Duodenal mucosa (tissue), 2 donors: ENCODE measurements at regions not wholly inside any gene's neighbourhood (a gene's known extent, or its start where the extent isn't known, plus 50 kb on each side); places are given as distances from the start of the nearest gene placed in this dataset.

Experiments
- H3K27ac ChIP-seq: one replicate; pipeline ENCODE4 v1.7.0; 2013; ENCODE audit warnings: low read depth, low read length
- H3K27me3 ChIP-seq, 2 donors: one replicate each; pipeline ENCODE4 v1.7.0; 2013; ENCODE audit warnings: low read length in 2 of 2, control low read depth in 1 of 2; ENCODE audit not compliant: insufficient read depth in 2 of 2, control insufficient read depth in 1 of 2
- H3K36me3 ChIP-seq, 2 donors: one replicate each; pipeline ENCODE4 v1.7.0; 2013; ENCODE audit warnings: low read length in 2 of 2, control low read depth in 1 of 2; ENCODE audit not compliant: insufficient read depth in 2 of 2, control insufficient read depth in 1 of 2
- H3K4me1 ChIP-seq, 2 donors: one replicate each; pipeline ENCODE4 v1.7.0; 2013; ENCODE audit warnings: low read length in 2 of 2, control low read depth in 1 of 2; ENCODE audit not compliant: insufficient read depth in 2 of 2, control insufficient read depth in 1 of 2
- H3K4me3 ChIP-seq, 2 donors: one replicate each; pipeline ENCODE4 v1.7.0; 2013; ENCODE audit warnings: low read length in 2 of 2, low read depth in 1 of 2
- H3K9ac ChIP-seq, 2 donors: one replicate each; pipeline ENCODE4 v1.7.0; 2013; ENCODE audit warnings: low read length in 2 of 2, low read depth in 1 of 2
- H3K9me3 ChIP-seq, 2 donors: one replicate each; pipeline ENCODE4 v1.7.0; 2013; ENCODE audit warnings: low read length in 2 of 2, control low read depth in 1 of 2; ENCODE audit not compliant: control insufficient read depth in 1 of 2

DNA sequence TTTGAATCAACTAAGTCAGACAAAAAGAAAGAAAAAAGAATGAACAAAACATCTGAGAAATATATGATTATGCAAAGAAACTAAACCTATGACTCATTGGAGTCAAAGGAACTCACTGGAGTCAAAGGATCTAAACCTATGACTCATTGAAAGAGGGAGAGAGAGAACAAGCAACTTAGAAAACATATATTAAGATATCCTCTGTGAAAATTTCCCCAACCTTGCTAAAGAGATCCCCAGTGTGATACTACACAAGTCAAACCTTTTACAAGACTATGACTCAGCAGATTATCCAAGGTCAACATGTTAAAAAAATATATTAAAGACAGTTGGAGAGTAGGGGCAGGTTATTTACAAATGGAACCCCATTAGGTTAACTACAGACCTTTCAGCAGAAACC, 1538.3 kb downstream of the NCAM2 start:
- peaks cover 13 to 19% of the 10 kb centered on the region in 2 donors for H3K9me3 ChIP-seq

DNA sequence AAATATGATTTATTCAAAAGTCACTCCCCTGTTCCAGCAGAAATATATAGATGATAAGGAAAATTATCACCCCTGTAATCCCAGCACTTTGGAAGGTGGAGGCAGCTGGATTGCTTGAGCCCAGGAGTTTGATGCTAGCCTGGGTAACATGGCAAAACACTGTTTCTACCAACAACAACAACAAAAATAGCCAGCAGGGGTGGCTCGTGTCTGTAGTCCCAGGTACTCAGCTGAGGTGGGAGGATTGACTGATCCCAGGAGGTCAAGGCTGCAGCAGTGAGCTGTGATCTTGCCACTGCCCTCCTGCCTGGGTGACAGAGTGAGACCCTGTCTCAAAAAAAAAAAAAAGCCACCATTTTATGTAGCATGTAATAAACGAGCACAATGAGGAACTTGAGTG, 1546.5 kb downstream of the NCAM2 start:
- Histone ChIP-seq H3K9ac (no peak overlapping the region), H3K4me3 (no peak overlapping the region), H3K4me1 (no peaks in the 10 kb centered on the region), H3K27me3 (no peaks in the 10 kb centered on the region), H3K27ac (no peak overlapping the region), H3K36me3 (no peaks in the 10 kb centered on the region), H3K9me3 (peaks cover 2 to 19% of the 10 kb centered on the region in 2 donors)

More for the DNA sequence above, 1538.3 kb downstream of the NCAM2 start:
- Histone ChIP-seq H3K27me3 (no peaks in the 10 kb centered on the region), H3K36me3 (no peaks in the 10 kb centered on the region), H3K4me1 (no peaks in the 10 kb centered on the region), H3K4me3 (no peak overlapping the region), H3K9ac (no peak overlapping the region), H3K27ac (no peak overlapping the region)

DNA sequence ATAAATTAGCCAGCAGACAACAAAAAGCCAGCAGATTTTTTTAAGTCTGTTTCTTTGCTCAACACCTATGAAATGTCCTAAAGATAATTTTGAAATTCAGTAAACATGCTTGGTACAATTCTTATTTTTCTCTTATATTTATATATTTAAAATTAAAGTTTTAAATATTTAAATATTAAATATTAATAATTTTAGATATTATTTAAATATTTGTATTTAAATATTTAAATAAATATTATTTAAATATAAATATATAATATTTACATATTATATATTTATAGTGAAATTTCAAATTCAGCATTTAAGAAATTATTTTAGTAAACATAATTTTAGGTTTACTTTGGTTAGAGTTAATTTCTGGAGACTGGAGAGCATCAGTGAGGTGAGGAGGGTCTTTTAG, 1554.2 kb downstream of the NCAM2 start:
- Histone ChIP-seq H3K27ac (no peak overlapping the region), H3K9ac (no peak overlapping the region), H3K27me3 (no peaks in the 10 kb centered on the region), H3K9me3 (peaks cover 0 to 2% of the 10 kb centered on the region in 2 donors), H3K4me3 (no peak overlapping the region), H3K4me1 (no peaks in the 10 kb centered on the region), H3K36me3 (no peaks in the 10 kb centered on the region)

DNA sequence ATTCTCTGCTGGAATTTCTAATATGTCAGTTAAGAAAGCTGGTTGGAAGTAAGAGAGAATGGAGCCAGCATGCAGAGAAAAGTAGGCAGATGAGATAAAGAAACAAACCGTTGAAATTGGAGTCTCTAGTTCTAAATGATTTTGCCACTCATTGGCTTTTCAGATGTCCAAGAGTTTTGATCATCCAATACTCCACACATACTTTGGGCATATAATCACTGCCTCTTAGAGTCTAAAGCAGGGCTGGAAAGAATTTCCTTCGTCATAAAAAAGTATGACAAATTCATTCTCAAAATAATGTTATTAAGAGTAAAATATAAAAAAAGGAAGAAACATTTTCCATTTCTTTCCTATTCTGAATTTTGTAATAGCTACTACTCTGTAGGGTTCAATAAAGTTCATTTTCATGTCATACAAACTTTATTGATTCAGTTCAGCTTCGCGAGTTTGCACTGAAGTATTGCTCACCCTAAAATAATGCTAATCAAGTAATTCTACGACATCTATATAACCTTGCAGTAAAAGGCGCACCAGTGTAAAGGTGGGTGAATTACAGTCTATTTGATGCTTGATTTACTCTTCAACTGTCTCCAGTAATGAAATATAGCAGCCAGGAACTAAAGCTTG, 1556.6 kb downstream of the NCAM2 start:
- Histone ChIP-seq H3K27me3 (no peaks in the 10 kb centered on the region), H3K27ac (no peak overlapping the region), H3K36me3 (no peaks in the 10 kb centered on the region), H3K4me1 (no peaks in the 10 kb centered on the region), H3K9ac (no peak overlapping the region), H3K4me3 (no peak overlapping the region), H3K9me3 (no peaks in the 10 kb centered on the region)

DNA sequence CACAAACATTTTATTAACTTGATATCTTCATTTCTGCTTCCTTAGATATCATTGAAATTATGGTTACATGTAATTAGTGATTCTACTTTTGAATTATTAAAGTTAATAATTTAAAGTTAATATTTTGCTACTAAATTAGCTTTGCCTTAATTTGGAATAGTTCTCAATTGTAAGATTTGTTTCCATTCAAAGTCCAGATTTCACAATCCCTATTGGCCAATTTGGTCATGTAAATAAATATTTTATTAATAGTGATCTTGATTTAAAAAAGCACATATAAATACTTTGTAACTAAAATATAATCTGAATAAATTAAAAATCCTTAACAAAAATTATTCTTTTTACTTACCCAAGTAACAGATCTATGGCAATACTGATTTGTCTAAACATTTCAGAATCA, 1558.6 kb downstream of the NCAM2 start:
- no peaks in the 10 kb centered on the region for H3K36me3 ChIP-seq
- H3K4me3 ChIP-seq: no peak overlapping the region
- peaks cover 4 to 6% of the 10 kb centered on the region in 2 donors for H3K9me3 ChIP-seq
- H3K27me3 ChIP-seq: no peaks in the 10 kb centered on the region
- no peaks in the 10 kb centered on the region for H3K4me1 ChIP-seq
- no peak overlapping the region for H3K9ac ChIP-seq
- no peak overlapping the region for H3K27ac ChIP-seq

DNA sequence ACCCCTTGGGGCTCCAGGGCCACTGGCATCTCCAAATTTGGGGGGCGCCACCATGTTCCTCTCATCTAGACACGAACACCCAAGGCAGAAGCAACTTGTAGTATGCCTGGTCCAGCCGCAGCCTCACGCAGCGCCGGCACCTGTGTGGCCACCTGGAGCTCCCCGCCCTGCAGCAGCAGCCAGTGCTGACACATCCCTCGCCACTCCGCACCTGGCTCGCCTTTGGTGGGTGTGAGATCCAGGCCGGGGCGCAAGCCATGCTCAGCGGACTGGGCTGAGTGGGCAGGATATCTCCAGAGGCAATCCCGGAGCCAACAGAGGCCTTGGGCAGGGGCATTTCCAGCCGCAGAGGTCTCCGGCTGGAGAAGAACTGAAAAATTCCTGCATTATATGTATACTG, 1563.7 kb downstream of the NCAM2 start:
- Histone ChIP-seq H3K9me3 (peaks cover 4 to 6% of the 10 kb centered on the region in 2 donors), H3K4me3 (no peak overlapping the region), H3K4me1 (no peaks in the 10 kb centered on the region), H3K27me3 (no peaks in the 10 kb centered on the region), H3K9ac (no peak overlapping the region), H3K36me3 (no peaks in the 10 kb centered on the region), H3K27ac (no peak overlapping the region)

DNA sequence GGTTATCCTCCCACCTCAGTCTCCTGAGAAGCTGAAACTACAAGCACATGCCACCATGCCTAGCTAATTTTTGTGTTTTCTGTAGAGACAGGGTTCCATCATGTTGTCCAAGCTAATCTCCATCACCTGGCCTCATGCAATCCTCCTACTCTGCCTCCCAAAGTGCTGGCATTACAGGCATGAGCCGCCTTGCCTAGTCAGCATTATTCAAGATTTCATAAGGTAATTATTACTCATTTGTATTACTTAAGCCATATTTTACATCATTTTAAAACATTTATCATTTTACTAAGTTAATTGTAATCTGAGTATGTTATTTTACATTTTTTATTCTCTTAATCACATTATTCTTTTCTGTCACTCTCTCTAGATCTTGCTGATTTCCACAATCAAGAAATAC, 1575.6 kb downstream of the NCAM2 start:
- Histone ChIP-seq H3K4me3 (no peak overlapping the region), H3K36me3 (no peaks in the 10 kb centered on the region), H3K27me3 (no peaks in the 10 kb centered on the region)

DNA sequence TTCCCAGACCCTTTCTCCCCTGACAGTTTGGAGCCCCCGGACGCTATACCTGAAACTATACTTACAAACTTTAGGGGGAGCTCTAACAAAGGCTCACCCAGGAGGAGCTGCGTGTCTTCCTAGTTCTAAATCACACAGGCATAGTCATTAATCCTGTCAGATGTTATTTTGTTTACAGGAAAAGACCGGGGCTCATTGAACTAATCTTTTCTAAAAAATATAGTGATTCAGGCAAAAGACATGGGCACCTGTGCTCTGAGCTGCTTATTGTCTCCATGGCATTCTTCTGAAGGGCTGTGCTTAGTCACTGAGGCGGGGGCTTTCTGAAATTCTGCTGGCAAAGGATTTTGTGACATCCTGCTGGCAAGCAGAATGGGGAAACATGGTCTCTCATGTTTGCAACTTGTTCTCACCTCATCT, 1577.0 kb downstream of the NCAM2 start:
- Histone ChIP-seq H3K9me3 (peaks cover 2 to 4% of the 10 kb centered on the region in 2 donors), H3K4me3 (no peak overlapping the region), H3K36me3 (no peaks in the 10 kb centered on the region), H3K9ac (no peak overlapping the region), H3K27ac (no peak overlapping the region), H3K4me1 (no peaks in the 10 kb centered on the region), H3K27me3 (no peaks in the 10 kb centered on the region)

More for the DNA sequence above, 1575.6 kb downstream of the NCAM2 start:
- Histone ChIP-seq H3K9ac (no peak overlapping the region), H3K9me3 (no peaks in the 10 kb centered on the region), H3K4me1 (no peaks in the 10 kb centered on the region), H3K27ac (no peak overlapping the region)

DNA sequence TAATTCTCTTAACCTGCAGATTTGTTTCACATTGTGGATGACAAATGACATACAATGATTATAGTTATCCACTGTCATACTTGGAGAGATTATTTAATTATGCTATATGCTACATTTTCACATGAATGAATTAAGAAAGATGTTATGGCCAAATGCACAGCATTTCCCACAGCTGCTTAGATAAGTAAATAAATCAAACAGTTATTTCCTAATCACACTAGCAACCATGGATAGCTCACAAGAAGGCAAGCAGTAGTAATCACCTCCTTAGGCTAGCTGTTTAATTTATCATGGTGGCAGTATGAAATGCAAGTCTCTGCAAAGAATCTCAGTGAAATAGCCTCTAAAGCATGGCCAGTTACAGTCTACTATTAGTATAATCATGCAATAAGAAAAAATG, 1581.5 kb downstream of the NCAM2 start:
- Histone ChIP-seq H3K4me1 (no peaks in the 10 kb centered on the region), H3K4me3 (no peak overlapping the region), H3K27me3 (no peaks in the 10 kb centered on the region), H3K36me3 (no peaks in the 10 kb centered on the region), H3K9me3 (peaks cover 2 to 4% of the 10 kb centered on the region in 2 donors), H3K27ac (no peak overlapping the region), H3K9ac (no peak overlapping the region)

DNA sequence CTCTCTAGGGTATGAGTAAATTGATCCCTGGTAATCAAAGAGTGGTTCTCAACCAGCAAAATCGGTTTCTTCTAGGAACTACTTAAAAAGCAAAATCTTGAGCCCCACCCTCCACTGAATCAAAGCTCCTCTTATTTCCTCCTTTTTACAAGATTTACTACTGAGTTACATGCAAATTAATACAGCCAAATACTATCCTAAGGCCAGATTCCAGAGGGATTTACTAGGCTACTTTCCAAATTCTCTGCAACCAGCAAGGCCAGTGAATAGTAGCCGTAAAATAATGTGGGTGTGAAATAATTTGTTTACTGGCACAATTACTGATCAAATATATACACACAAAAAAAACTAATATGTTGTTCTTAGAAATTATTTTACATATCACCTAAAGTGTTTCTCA, 1583.8 kb downstream of the NCAM2 start:
- Histone ChIP-seq H3K27me3 (no peaks in the 10 kb centered on the region), H3K9ac (no peak overlapping the region), H3K9me3 (peaks cover 2 to 4% of the 10 kb centered on the region in 2 donors), H3K4me3 (no peak overlapping the region), H3K4me1 (no peaks in the 10 kb centered on the region), H3K36me3 (no peaks in the 10 kb centered on the region), H3K27ac (no peak overlapping the region)

DNA sequence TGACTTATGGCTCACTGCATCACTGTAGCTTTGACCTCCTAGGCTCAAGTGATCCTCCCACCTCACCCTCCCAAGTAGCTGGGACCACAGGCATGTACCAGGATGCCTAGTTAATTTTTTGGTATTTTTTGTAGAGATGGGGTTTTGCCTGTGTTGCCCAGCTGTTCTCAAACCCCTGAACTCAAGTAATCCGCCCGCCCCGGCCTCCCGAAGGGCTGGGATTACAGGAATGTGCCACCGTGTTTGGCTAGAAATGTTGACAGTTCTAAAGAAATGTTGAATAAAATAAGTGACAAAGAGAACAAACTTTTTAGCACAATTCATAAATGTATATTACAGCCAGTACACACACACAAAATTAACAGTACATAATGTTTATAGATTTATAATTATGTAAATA, 1586.1 kb downstream of the NCAM2 start:
- H3K27me3 ChIP-seq: no peaks in the 10 kb centered on the region
- H3K27ac ChIP-seq: no peak overlapping the region
- no peaks in the 10 kb centered on the region for H3K36me3 ChIP-seq
- no peaks in the 10 kb centered on the region for H3K4me1 ChIP-seq
- H3K9me3 ChIP-seq: peaks cover 2 to 4% of the 10 kb centered on the region in 2 donors
- H3K4me3 ChIP-seq: no peak overlapping the region
- no peak overlapping the region for H3K9ac ChIP-seq
